ENCODE measurements at regions not wholly inside any gene's neighbourhood (a gene's known extent, or its start where the extent isn't known, plus 50 kb on each side); places are given as distances from the start of the nearest gene placed in this dataset.

- Histone ChIP-seq H3K27me3 (no peaks in the 10 kb centered on the region), H3K4me1 (peaks cover 0 to 11% (median 0%) of the 10 kb centered on the region in 12 donors), H3K4me3 (no peak overlapping the region), H3K27ac (no peak overlapping the region), H3K9me3 (no peaks in the 10 kb centered on the region), H3K36me3 (no peaks in the 10 kb centered on the region)
- DNase-seq (no peak), ATAC-seq (no peak)
- 87 to 95% (median 94%) methylated on average over 5 of the region's 5 CpGs for WGBS, 4 donors
- TF ChIP-seq, protein P1, sequence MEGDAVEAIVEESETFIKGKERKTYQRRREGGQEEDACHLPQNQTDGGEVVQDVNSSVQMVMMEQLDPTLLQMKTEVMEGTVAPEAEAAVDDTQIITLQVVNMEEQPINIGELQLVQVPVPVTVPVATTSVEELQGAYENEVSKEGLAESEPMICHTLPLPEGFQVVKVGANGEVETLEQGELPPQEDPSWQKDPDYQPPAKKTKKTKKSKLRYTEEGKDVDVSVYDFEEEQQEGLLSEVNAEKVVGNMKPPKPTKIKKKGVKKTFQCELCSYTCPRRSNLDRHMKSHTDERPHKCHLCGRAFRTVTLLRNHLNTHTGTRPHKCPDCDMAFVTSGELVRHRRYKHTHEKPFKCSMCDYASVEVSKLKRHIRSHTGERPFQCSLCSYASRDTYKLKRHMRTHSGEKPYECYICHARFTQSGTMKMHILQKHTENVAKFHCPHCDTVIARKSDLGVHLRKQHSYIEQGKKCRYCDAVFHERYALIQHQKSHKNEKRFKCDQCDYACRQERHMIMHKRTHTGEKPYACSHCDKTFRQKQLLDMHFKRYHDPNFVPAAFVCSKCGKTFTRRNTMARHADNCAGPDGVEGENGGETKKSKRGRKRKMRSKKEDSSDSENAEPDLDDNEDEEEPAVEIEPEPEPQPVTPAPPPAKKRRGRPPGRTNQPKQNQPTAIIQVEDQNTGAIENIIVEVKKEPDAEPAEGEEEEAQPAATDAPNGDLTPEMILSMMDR (IDR thresholded peaks at IDR 0.05): no peak
- TF ChIP-seq POLR2A (IDR thresholded peaks at IDR 0.05): no peak
- intact Hi-C loops (cut with DNase I): no loop called here
These were observed 69.0 kb upstream of the HMHB1 start for GRCh38 chr5:143742951-143743350.

DNA sequence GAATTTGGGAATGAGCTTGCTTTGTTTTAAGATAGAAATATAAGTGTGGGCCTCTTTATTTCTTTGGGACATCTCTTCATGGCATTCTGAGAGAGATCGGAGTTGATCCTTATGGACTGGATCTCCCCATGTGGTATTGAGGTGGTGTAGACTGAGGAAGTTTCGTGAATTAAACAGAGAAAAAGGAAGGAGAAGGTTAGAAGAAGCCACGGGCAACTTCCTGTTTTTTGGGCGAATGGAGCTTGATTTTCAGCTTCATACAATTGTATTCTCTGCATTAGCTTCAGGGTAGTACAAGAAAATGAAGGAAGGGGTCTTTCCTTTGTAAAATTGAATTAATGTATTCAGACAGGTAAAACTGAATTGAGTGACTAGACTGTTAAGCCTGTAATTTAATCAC lies 70.5 kb upstream of the HMHB1 start:
- Histone ChIP-seq H3K4me3 (no peak overlapping the region), H3K4me1 (peaks cover 0 to 11% (median 0%) of the 10 kb centered on the region in 12 donors), H3K9me3 (no peaks in the 10 kb centered on the region), H3K27me3 (no peaks in the 10 kb centered on the region), H3K27ac (no peak overlapping the region), H3K36me3 (no peaks in the 10 kb centered on the region)
- DNase-seq (no peak), ATAC-seq (no peak)
- TF ChIP-seq POLR2A (IDR thresholded peaks at IDR 0.05): no peak
- TF ChIP-seq, protein P1 (IDR thresholded peaks at IDR 0.05): no peak
- 59 to 74% (median 68%) methylated on average over 3 to 4 of the region's 4 CpGs for WGBS, 4 donors
- intact Hi-C loops (cut with DNase I): no loop called here

DNA sequence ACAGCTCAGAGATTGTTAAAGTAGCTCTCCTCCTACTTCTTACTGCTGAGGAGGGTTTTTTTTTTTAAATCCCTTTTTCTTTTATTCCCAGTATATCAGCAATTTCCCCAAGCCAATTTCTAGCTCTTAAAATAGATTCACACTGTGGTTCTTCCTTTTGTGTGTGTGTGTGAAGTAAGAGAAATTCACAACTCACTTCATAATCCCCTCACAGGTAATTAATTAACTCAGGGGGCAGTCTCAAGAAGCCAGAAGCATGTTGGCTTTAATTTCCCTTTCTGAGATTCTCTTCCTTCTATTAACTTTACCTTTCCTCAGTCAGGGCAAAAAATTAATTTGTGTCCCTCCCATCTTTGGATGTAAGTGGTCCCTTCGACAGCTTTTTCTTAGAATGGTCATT lies 71.0 kb upstream of the HMHB1 start:
- Histone ChIP-seq H3K4me1 (peaks cover 0 to 11% (median 0%) of the 10 kb centered on the region in 12 donors), H3K4me3 (no peak overlapping the region), H3K9me3 (no peaks in the 10 kb centered on the region), H3K36me3 (no peaks in the 10 kb centered on the region), H3K27me3 (no peaks in the 10 kb centered on the region), H3K27ac (no peak overlapping the region)
- 56 to 71% (median 69%) methylated on average over 1 of the region's 1 CpG for WGBS, 4 donors
- intact Hi-C loops (cut with DNase I): no loop called here
- DNase-seq (no peak), ATAC-seq (no peak)
- TF ChIP-seq, protein P1 (IDR thresholded peaks at IDR 0.05): no peak
- no peak for TF ChIP-seq POLR2A (IDR thresholded peaks at IDR 0.05)

DNA sequence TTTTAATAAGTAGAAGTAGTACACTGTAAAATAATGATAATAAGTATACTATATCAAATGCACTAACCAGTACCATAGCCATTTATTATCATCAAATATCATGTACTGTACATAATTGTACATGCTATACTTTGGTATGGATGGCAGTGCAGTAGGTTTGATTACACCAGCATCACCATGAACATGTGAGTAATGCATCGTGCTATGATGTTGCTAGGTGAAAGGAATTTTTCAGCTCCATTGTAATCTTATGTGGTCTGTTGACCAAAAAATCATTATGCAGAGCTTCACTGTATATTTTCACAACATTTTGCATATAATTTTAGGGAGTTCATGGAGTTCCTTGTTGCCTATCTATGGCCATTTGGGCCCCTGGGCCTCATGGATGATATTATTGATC lies 72.2 kb upstream of the HMHB1 start:
- WGBS, 4 donors: 94 to 100% (median 97%) methylated on average over 1 of the region's 1 CpG
- Histone ChIP-seq H3K27me3 (no peaks in the 10 kb centered on the region), H3K27ac (no peak overlapping the region), H3K36me3 (no peaks in the 10 kb centered on the region), H3K4me1 (peaks cover 0 to 11% (median 0%) of the 10 kb centered on the region in 12 donors), H3K9me3 (no peaks in the 10 kb centered on the region), H3K4me3 (no peak overlapping the region)
- TF ChIP-seq, protein P1 (IDR thresholded peaks at IDR 0.05): no peak
- no peak for TF ChIP-seq POLR2A (IDR thresholded peaks at IDR 0.05)
- intact Hi-C loops (cut with DNase I): no loop called here
- no peak for DNase-seq
- ATAC-seq: no peak

Data from heart left ventricle (tissue), 16 donors.